T-cell (primary cell): ENCODE measurements at regions not wholly inside any gene's neighbourhood (a gene's known extent, or its start where the extent isn't known, plus 50 kb on each side); places are given as distances from the start of the nearest gene placed in this dataset.

Source experiments
- ATAC-seq, 4 experiments: fragments of 200-7000 bp in 3 of 4; fragments of 150-1000 bp in 1 of 4; cut with Tn5 transposase; replicated peaks in 1 of 4; 1 replicate in 3 of 4; 2 replicates in 1 of 4; pipeline ENCODE4 v1.10.0; 2021; ENCODE audit warnings: moderate library complexity in 3 of 4, mild to moderate bottlenecking in 2 of 4, moderate number of reproducible peaks in 1 of 4
- CTCF ChIA-PET, 2 donors: fragments of 300-600 bp; sonication (Branson Sonifier 250); formaldehyde crosslinking; loops; one replicate each; lab custom pipeline; 2022; ENCODE audit warnings: antibody characterized with exemption in 2 of 2; lab: Charles Lee
- POLR2A ChIA-PET, 2 donors: fragments of 300-600 bp; sonication (Branson Sonifier 250); formaldehyde crosslinking; loops; one replicate each; lab custom pipeline; 2022; ENCODE audit warnings: antibody characterized with exemption in 2 of 2; lab: Charles Lee
- DNase-seq, 35 experiments: peaks; one replicate each; pipeline versions ENCODE4 v3.0.0 to v3.0.0-alpha.2; 2013 to 2023
- H3K27ac ChIP-seq: one replicate; pipeline ENCODE4 v1.5.1; 2013; ENCODE audit warnings: low read length
- H3K27me3 ChIP-seq, 2 experiments: replicated peaks in 1 of 2; 1 replicate in 1 of 2; 2 replicates in 1 of 2; pipeline versions ENCODE4 v1.6.1 to v1.7.0; 2013; ENCODE audit warnings: low read length in 1 of 2, mixed read lengths in 1 of 2; ENCODE audit not compliant: control insufficient read depth in 2 of 2, insufficient read depth in 2 of 2; ENCODE audit errors: extremely low read depth in 1 of 2
- H3K36me3 ChIP-seq, 2 donors: 1 replicate in 1 of 2; 2 replicates in 1 of 2; pipeline versions ENCODE4 v1.6.1 to v1.7.0; 2013; ENCODE audit warnings: low read length in 1 of 2; ENCODE audit not compliant: control insufficient read depth in 2 of 2, insufficient read depth in 1 of 2; ENCODE audit errors: extremely low read depth in 1 of 2
- H3K4me1 ChIP-seq, 2 experiments: 1 replicate in 1 of 2; 2 replicates in 1 of 2; pipeline versions ENCODE4 v1.6.1 to v1.7.0; 2013; ENCODE audit warnings: low read length in 2 of 2, mixed read lengths in 1 of 2; ENCODE audit not compliant: insufficient read depth in 2 of 2, control insufficient read depth in 1 of 2; ENCODE audit errors: extremely low read depth in 1 of 2
- H3K4me3 ChIP-seq, 2 donors: 1 replicate in 1 of 2; 2 replicates in 1 of 2; pipeline versions ENCODE4 v1.5.1 to v1.7.0; 2013; ENCODE audit warnings: mild to moderate bottlenecking in 2 of 2, low read length in 1 of 2, moderate library complexity in 1 of 2; ENCODE audit not compliant: control insufficient read depth in 1 of 2; ENCODE audit errors: extremely low read depth in 1 of 2
- H3K9me3 ChIP-seq: 2 replicates; pipeline ENCODE4 v1.7.0; 2013
- H3K27ac Mint-ChIP-seq, 2 donors: one replicate each; pipeline ENCODE4 v1.8.0; 2020 to 2021; ENCODE audit warnings: mild to moderate bottlenecking in 2 of 2, mixed read lengths in 2 of 2
- H3K27me3 Mint-ChIP-seq, 2 donors: one replicate each; pipeline ENCODE4 v1.8.0; 2021 to 2022; ENCODE audit warnings: mixed read lengths in 2 of 2
- H3K36me3 Mint-ChIP-seq: one replicate; pipeline ENCODE4 v1.8.0; 2021; ENCODE audit warnings: mixed read lengths
- H3K4me1 Mint-ChIP-seq, 3 donors: one replicate each; pipeline ENCODE4 v1.8.0; 2020 to 2022; ENCODE audit warnings: mixed read lengths in 3 of 3, mild to moderate bottlenecking in 1 of 3
- H3K4me3 Mint-ChIP-seq, 3 donors: one replicate each; pipeline ENCODE4 v1.8.0; 2020 to 2022; ENCODE audit warnings: mild to moderate bottlenecking in 3 of 3, mixed read lengths in 3 of 3, moderate library complexity in 3 of 3
- H3K9me3 Mint-ChIP-seq, 3 donors: one replicate each; pipeline ENCODE4 v1.8.0; 2020 to 2022; ENCODE audit warnings: mixed read lengths in 3 of 3
- WGBS: methylation state at CpG from one replicate; pipeline ENCODE4 v1.1.5; 2013; ENCODE audit warnings: missing lambda C conversion rate; ENCODE audit not compliant: insufficient coverage; 5-methylcytosine and 5-hydroxymethylcytosine counted together

DNA sequence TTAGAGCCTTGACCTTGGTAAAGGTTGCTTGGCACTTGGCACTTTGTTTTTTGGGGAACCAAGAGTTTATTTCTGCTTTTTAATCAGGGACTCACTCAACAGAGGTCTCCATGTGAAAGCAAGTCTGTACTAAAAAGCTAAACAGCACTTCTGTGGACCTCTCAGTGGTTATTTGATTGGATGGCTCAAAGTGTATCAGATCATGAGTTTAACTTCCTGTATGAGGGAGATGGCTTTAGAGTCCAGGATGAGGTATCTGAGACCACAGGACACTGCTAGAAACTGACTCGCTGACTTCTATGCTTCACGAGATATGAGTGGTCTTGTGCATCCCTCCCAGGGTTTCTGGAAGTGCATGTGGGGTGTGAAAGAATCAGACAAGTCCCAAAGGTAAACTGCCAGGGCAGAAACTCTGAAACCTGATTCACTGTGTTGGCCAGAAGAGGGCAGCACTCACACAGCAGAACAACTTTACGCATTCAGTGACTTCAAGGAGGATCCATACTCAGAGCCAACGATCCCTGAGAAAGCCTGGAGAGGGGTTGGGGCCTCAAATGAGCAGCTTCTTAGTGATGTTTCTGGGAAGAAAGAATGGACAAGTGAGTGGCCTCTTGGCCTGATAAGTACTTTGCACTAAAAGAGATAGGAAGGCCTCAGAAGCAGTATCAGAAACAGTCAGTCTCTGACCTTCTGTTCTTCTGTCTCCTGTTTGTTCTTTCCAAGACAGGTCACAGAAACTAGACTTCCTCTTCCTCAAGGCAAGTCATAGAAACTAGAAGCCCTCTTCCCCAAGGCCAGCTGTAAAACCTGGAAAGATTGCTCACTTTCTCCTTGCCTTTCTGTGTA is 220.3 kb upstream of the CXCL13 start:
- no peaks in the 10 kb centered on the region for H3K27me3 ChIP-seq
- no peak overlapping the region for H3K4me3 Mint-ChIP-seq
- H3K9me3 ChIP-seq = no peaks in the 10 kb centered on the region
- ATAC-seq (peak in 2 of 4 experiments; percentile 29 to 41), DNase-seq (peak in 31 of 35 experiments; percentile 1 to 66 (median 23))
- H3K27me3 Mint-ChIP-seq = peaks cover 0 to 3% of the 10 kb centered on the region in 2 donors
- CTCF ChIA-PET = interaction anchor here (0.9 to 1.6 kb wide), 6 partner anchors 14 to 214 kb away, joined by 3 to 8 read pairs (median 4); no protein-coding TSS in a partner anchor
- no peaks in the 10 kb centered on the region for H3K36me3 ChIP-seq
- WGBS = 21% methylated on average over 4 of the region's 4 CpGs
- H3K9me3 Mint-ChIP-seq = no peaks in the 10 kb centered on the region
- H3K4me3 ChIP-seq = no peak overlapping the region
- no peak overlapping the region for H3K27ac ChIP-seq
- no peak overlapping the region for H3K27ac Mint-ChIP-seq
- peaks cover 0 to 4% (median 0%) of the 10 kb centered on the region in 3 donors for H3K4me1 Mint-ChIP-seq
- H3K36me3 Mint-ChIP-seq = no peaks in the 10 kb centered on the region
- POLR2A ChIA-PET = no interaction called here
- no peaks in the 10 kb centered on the region for H3K4me1 ChIP-seq

DNA sequence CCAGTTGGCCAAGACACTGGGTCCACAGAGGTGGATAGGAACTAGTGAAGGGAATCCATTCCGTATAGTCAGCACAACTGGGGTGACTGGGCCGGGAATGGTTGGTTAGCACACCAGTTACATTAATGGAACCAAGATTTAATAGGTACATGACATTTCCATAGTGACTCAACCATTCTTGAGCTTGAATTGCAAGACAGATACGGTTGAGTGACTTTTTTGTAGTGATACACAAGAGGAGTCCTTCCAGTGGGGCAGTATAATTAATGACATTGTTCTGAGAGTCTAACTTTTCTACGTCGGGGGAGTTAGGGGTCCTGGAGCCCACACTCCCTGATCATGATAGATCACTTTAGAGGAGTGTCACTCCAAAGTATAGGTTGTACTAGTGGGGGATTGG is 211.6 kb upstream of the CXCL13 start:
- H3K4me3 Mint-ChIP-seq = no peak overlapping the region
- H3K9me3 ChIP-seq = no peaks in the 10 kb centered on the region
- POLR2A ChIA-PET = no interaction called here
- CTCF ChIA-PET = no interaction called here
- no peak overlapping the region for H3K27ac ChIP-seq
- ATAC-seq (no peak), DNase-seq (no peak)
- no peaks in the 10 kb centered on the region for H3K4me1 ChIP-seq
- H3K4me1 Mint-ChIP-seq = no peaks in the 10 kb centered on the region
- no CpG with 5 or more reads among the region's 5 CpGs for WGBS
- H3K9me3 Mint-ChIP-seq = no peaks in the 10 kb centered on the region
- no peak overlapping the region for H3K4me3 ChIP-seq
- peaks cover 6 to 18% of the 10 kb centered on the region in 2 donors for H3K27me3 Mint-ChIP-seq
- no peak overlapping the region for H3K27ac Mint-ChIP-seq
- H3K36me3 ChIP-seq = no peaks in the 10 kb centered on the region
- H3K36me3 Mint-ChIP-seq = no peaks in the 10 kb centered on the region
- no peaks in the 10 kb centered on the region for H3K27me3 ChIP-seq

DNA sequence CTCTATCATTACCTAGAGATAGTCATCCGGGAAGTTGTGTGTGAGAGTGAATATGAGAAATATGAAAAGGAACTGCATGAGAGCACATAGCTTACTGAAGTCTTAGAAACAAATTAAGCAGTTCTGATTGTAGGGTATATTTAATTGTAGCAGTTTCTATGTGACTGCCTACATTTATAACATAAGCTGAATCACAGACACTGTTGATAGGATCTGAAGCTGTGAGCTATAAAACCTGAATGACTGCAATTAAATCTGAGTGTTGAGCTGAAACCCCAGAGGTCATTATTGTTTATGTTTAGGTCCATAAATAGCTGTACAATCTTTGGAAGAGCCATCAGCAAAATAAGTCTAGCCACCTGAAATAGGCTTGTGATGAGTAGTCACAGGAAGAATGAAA is 210.1 kb upstream of the CXCL13 start:
- no peaks in the 10 kb centered on the region for H3K36me3 Mint-ChIP-seq
- H3K4me3 ChIP-seq = no peak overlapping the region
- ATAC-seq (no peak), DNase-seq (no peak)
- H3K4me1 ChIP-seq = no peaks in the 10 kb centered on the region
- POLR2A ChIA-PET = no interaction called here
- peaks cover 0 to 3% (median 0%) of the 10 kb centered on the region in 3 donors for H3K9me3 Mint-ChIP-seq
- no peak overlapping the region for H3K27ac ChIP-seq
- H3K4me1 Mint-ChIP-seq = no peaks in the 10 kb centered on the region
- no peak overlapping the region for H3K27ac Mint-ChIP-seq
- no peak overlapping the region for H3K4me3 Mint-ChIP-seq
- no peaks in the 10 kb centered on the region for H3K27me3 ChIP-seq
- H3K36me3 ChIP-seq = no peaks in the 10 kb centered on the region
- CTCF ChIA-PET = interaction anchor here in 1 of 2 donors (0.6 to 0.9 kb wide), 3 partner anchors 12 to 1934 kb away, joined by 3 read pairs; no protein-coding TSS in a partner anchor
- H3K9me3 ChIP-seq = no peaks in the 10 kb centered on the region
- H3K27me3 Mint-ChIP-seq = peaks cover 8 to 22% of the 10 kb centered on the region in 2 donors
- no CpG with 5 or more reads among the region's 1 CpG for WGBS

DNA sequence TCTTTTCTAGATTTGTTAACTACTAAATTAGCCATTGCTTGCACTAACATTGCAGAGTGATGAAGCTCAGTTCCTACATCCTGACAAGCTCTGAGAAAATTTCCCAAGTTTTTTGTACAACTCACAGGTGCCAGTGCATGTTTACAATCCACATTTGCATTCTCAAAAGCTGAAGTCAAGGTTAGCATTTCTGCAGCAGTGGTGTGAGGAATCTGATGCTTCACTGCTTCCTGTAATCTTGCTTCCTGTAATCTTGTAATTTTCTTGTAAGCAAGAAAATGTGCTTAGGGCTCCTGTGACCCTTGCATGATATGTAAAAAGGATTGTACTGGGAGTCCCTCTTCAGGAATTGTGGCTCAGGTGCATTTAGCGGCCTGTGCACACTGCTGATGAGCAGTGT is 207.4 kb upstream of the CXCL13 start:
- Mint-ChIP-seq H3K27ac (no peak overlapping the region), H3K27me3 (peaks cover 11 to 32% of the 10 kb centered on the region in 2 donors), H3K36me3 (no peaks in the 10 kb centered on the region), H3K4me1 (no peaks in the 10 kb centered on the region), H3K4me3 (no peak overlapping the region), H3K9me3 (peaks cover 0 to 3% (median 0%) of the 10 kb centered on the region in 3 donors)
- no peak overlapping the region for H3K4me3 ChIP-seq
- no peaks in the 10 kb centered on the region for H3K27me3 ChIP-seq
- no peaks in the 10 kb centered on the region for H3K4me1 ChIP-seq
- no peaks in the 10 kb centered on the region for H3K9me3 ChIP-seq
- ATAC-seq (no peak), DNase-seq (no peak)
- CTCF ChIA-PET = no interaction called here
- no peaks in the 10 kb centered on the region for H3K36me3 ChIP-seq
- POLR2A ChIA-PET = no interaction called here
- 100% methylated on average over 1 of the region's 1 CpG for WGBS
- no peak overlapping the region for H3K27ac ChIP-seq

DNA sequence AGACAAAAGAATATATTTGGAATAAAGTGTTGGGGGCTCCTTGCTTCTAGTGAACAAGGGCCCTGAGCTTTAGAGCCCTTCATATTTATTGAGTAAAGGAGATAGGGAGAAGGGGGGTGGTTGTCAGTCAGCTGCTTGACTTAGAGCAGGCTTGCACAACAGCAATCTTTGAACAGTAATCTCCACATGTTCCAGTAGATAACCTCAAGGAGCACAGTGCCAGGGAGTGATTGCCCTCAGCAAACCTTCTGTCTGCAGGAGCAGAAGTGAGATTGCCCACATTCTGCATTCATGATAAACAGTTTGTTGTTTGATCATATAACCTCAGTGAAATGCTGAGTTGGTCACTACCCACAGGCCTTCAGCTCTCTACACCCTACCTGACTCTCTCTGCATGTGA is 205.8 kb upstream of the CXCL13 start:
- Mint-ChIP-seq H3K4me1 (no peaks in the 10 kb centered on the region), H3K4me3 (no peak overlapping the region), H3K36me3 (no peaks in the 10 kb centered on the region), H3K9me3 (peaks cover 0 to 3% (median 0%) of the 10 kb centered on the region in 3 donors), H3K27me3 (peaks cover 11 to 41% of the 10 kb centered on the region in 2 donors), H3K27ac (no peak overlapping the region)
- H3K4me3 ChIP-seq = no peak overlapping the region
- ATAC-seq = no peak
- no peak for DNase-seq
- H3K27me3 ChIP-seq = no peaks in the 10 kb centered on the region
- no peak overlapping the region for H3K27ac ChIP-seq
- ChIA-PET POLR2A (no interaction called here), CTCF (interaction anchor here in 1 of 2 donors (1.1 kb wide), 1 partner anchor 202 kb away, joined by 3 read pairs; no protein-coding TSS in a partner anchor)
- no peaks in the 10 kb centered on the region for H3K9me3 ChIP-seq
- H3K4me1 ChIP-seq = no peaks in the 10 kb centered on the region
- H3K36me3 ChIP-seq = no peaks in the 10 kb centered on the region

DNA sequence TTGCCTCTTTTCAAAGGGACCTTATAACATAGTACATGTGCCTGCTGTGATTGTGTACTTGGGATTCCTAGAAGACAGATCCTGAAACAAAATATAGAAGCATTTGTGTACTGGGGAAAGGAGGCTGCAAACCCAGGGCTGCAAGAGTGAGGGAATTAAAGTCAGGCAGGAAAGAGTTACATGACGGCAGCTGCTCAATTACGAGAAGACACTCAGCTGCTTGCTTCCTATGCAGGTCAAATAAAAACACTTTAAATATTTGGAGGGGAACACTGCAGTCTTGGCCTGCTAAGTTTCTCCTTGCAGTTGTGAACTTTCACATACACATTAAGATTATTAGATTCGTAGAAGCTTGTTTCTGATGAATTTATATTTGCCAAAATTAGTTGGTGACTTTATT is 191.9 kb upstream of the CXCL13 start:
- Mint-ChIP-seq H3K4me3 (no peak overlapping the region), H3K27ac (no peak overlapping the region), H3K9me3 (no peaks in the 10 kb centered on the region), H3K27me3 (peaks cover 9 to 17% of the 10 kb centered on the region in 2 donors), H3K4me1 (no peaks in the 10 kb centered on the region), H3K36me3 (no peaks in the 10 kb centered on the region)
- no peak for ATAC-seq
- no peaks in the 10 kb centered on the region for H3K4me1 ChIP-seq
- 70% methylated on average over 2 of the region's 3 CpGs for WGBS
- no peak overlapping the region for H3K4me3 ChIP-seq
- CTCF ChIA-PET = no interaction called here
- no peak for DNase-seq
- POLR2A ChIA-PET = no interaction called here
- H3K27me3 ChIP-seq = peaks cover 0 to 4% of the 10 kb centered on the region in 2 experiments
- no peaks in the 10 kb centered on the region for H3K36me3 ChIP-seq
- H3K9me3 ChIP-seq = no peaks in the 10 kb centered on the region
- no peak overlapping the region for H3K27ac ChIP-seq
